ENCODE measurements at regions not wholly inside any gene's neighbourhood (a gene's known extent, or its start where the extent isn't known, plus 50 kb on each side); places are given as distances from the start of the nearest gene placed in this dataset.

DNA sequence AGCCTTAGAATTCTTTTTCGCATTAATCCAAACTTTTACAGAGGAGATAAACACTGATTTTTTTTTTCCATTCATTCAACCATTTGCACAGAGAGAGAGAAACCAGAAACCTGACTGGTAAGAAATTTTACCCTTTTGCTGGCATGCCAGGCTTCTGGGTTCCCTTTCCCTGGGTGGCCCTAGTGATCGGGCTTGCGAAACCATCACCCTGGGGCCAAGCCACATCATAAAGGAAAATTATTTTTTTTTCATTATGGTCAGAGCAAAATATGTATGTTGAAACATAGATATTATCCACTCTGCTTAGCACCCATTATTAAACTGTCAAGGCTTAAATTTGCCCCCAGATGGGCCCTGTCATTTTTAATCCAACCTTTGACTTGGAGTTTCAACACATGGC is 55.4 kb upstream of the INHBA start:
- H3K4me3 ChIP-seq (ENCODE audit: low read depth, low read length), result no peak overlapping the region
- TF ChIP-seq, protein P1, sequence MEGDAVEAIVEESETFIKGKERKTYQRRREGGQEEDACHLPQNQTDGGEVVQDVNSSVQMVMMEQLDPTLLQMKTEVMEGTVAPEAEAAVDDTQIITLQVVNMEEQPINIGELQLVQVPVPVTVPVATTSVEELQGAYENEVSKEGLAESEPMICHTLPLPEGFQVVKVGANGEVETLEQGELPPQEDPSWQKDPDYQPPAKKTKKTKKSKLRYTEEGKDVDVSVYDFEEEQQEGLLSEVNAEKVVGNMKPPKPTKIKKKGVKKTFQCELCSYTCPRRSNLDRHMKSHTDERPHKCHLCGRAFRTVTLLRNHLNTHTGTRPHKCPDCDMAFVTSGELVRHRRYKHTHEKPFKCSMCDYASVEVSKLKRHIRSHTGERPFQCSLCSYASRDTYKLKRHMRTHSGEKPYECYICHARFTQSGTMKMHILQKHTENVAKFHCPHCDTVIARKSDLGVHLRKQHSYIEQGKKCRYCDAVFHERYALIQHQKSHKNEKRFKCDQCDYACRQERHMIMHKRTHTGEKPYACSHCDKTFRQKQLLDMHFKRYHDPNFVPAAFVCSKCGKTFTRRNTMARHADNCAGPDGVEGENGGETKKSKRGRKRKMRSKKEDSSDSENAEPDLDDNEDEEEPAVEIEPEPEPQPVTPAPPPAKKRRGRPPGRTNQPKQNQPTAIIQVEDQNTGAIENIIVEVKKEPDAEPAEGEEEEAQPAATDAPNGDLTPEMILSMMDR (IDR thresholded peaks at IDR 0.05; ENCODE audit: borderline replicate concordance, insufficient read depth, low read depth, low read length), result no peak

DNA sequence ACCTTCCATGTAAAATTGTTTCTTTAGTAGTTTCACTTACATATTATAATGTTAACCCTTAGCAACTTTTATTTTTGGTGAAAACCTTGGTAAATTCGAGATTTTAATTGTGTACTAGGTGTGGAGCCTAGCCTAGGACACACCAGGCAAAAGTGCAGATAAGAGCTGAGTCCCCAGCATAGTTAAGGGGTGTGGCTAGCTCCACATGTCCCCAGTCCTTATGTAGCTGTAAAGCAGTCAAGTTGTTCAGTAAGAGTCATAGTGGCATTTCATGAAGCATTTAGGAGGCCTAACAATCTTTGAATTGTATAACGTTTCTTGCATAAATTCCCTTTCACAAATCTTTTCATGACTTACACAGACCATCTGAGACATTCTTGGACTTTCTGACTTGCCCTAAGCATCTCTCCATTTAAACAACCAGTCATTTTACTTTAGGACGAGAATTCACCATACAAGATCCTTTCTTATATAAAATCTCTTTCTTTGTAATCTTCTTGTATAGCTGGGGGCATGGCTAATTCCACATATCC is 53.8 kb upstream of the INHBA start:
- no peak overlapping the region for H3K4me3 ChIP-seq (ENCODE audit: low read depth, low read length)
- TF ChIP-seq, protein P1 (IDR thresholded peaks at IDR 0.05; ENCODE audit: borderline replicate concordance, insufficient read depth, low read depth, low read length), result no peak

DNA sequence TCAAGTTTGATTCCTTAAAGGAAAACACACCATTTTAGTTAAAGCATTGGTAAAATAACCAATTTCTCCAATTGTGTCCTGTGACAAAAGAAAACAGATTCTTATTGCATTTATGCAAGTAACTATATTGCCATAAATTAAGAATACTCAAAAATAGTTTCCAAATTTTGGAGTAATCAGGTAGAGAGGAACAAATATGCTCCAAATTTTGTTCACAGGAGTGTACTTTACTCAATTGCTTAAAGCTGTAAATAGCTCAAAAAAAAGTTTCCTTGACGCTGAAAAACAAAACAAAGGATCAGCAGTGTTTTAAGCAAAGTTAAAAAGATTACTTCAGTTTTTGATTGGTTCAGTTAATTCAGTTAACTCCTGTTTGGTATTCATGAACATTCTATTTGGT is 52.2 kb upstream of the INHBA start:
- no peak overlapping the region for H3K4me3 ChIP-seq (ENCODE audit: low read depth, low read length)
- TF ChIP-seq, protein P1 (IDR thresholded peaks at IDR 0.05; ENCODE audit: borderline replicate concordance, insufficient read depth, low read depth, low read length), result no peak

DNA sequence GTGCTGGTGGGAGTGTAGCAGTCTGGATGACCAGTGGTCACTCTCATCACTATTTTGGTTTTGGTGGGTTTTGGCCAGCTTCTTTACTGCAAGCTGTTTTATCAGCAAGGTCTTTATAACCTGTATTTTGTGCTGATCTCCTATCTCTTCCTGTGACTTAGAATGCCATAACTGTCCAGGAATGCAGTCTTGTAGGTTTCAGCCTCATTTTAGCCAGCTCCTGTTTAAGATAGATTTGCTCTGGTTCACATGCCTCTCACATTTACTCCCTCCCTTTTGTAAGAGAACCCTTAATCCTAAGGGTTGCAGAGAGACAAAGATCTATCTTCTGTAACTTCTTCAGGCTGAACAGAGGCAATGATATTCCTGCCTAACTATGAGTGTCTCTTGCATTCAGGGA is 51.2 kb upstream of the INHBA start:
- H3K4me3 ChIP-seq (ENCODE audit: low read depth, low read length), result no peak overlapping the region
- TF ChIP-seq, protein P1 (IDR thresholded peaks at IDR 0.05; ENCODE audit: borderline replicate concordance, insufficient read depth, low read depth, low read length), result no peak

Measured in GM12875 (cell line).